ENCODE measurements at regions not wholly inside any gene's neighbourhood (a gene's known extent, or its start where the extent isn't known, plus 50 kb on each side); places are given as distances from the start of the nearest gene placed in this dataset.

DNA sequence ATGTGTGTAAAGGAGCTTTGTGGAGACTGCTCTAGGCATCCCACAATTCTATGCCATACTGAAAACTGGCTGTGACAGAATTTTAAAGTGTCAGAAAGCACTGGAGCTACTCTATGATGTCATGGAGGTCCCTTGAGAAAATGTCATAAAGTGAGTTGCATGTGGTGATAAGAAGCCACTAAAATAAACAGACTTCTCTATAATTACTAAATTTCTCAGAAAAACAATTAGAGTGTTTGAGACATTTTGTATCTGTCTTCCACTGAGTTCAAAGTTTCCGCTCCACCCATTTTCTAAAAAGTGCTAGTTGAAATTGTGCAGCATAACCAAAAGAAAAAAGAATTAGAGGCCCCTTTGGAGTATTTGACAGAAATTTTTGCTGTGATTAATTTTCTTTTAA lies 603.9 kb downstream of the KCNJ2 start:
- TF ChIP-seq POLR2A (IDR thresholded peaks at IDR 0.05; ENCODE audit: low read depth, low read length) (no peak), TAF1 (IDR thresholded peaks at IDR 0.05; ENCODE audit: low read depth, low read length) (no peak), POLR2AphosphoS5 (IDR thresholded peaks at IDR 0.05; ENCODE audit: low read depth, low read length) (no peak), PAX5 (IDR thresholded peaks at IDR 0.05; ENCODE audit: insufficient read depth, low read length, severe bottlenecking) (no peak), SPI1 (IDR thresholded peaks at IDR 0.05; ENCODE audit: low read depth, low read length) (no peak)
